COLO668 (cell line): ENCODE measurements at regions not wholly inside any gene's neighbourhood (a gene's known extent, or its start where the extent isn't known, plus 50 kb on each side); places are given as distances from the start of the nearest gene placed in this dataset.
"Not testable (repeated sequence)": the region's sequence is repeated elsewhere in the genome, so short reads cannot be mapped to it uniquely, and the experiment has no call there.

Source experiments
- DNase-seq: peaks from one replicate; lab custom pipeline; 2025; ENCODE audit not compliant: unreplicated experiment; lab: John Stamatoyannopoulos, UW

DNA sequence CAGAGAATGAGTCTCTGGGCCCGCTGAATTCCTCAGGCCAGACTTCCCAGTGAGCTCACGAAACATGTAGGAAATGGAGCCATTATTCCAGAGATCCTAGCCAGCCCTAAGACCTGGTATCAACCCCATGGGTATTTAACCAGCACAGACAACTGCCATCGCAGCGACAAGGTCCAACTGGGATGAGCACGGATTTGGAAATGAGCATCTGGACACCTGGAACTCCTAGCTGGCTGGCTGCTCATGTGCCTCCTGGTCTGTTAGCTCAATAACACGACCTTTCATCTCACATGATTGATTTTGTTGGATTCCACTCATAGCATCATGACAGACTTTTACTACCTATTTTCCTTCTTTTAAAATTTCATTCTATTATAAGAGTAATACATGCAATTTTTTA is 51.0 kb downstream of the POU3F3 start:
- DNase-seq = no peak

DNA sequence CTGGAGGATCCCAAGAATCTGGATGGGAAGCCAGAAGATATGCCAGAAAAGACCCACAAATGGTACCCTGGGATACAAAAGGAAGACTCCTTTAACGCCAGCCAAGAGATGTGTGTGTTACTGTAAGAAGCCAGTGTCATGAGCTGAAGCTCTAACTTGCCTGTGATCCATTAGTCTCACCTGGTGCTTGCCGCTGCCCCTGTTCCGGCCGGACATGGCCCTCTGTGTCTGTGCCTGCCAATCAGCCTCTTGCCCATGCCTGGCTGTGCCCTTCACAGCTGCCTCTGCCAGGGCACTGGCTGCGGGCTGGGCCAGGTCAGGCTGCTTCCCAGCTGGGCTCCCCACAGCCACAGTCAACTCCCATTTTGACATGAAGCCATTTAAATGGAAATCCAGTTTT is 55.4 kb downstream of the POU3F3 start:
- DNase-seq = no peak

DNA sequence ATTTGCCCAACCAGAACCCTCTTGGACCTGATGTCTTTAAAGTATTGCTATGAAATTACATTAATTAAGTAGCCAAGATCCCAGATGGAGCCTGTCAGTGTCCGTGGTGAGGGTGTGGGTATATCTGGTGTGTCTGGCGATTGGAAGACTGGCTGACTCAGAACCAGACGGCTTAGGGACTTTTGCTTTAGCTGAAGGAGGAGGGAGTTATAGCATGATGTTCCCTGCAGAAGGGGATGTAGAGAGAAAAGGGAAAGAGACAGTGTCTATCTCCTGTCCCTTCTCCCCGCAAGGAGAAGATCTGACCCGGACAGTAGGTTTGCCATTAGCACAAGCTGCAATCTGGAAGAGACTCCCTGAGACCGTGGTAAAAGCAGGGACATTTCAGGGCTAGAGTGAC is 60.6 kb downstream of the POU3F3 start:
- DNase-seq = no peak

DNA sequence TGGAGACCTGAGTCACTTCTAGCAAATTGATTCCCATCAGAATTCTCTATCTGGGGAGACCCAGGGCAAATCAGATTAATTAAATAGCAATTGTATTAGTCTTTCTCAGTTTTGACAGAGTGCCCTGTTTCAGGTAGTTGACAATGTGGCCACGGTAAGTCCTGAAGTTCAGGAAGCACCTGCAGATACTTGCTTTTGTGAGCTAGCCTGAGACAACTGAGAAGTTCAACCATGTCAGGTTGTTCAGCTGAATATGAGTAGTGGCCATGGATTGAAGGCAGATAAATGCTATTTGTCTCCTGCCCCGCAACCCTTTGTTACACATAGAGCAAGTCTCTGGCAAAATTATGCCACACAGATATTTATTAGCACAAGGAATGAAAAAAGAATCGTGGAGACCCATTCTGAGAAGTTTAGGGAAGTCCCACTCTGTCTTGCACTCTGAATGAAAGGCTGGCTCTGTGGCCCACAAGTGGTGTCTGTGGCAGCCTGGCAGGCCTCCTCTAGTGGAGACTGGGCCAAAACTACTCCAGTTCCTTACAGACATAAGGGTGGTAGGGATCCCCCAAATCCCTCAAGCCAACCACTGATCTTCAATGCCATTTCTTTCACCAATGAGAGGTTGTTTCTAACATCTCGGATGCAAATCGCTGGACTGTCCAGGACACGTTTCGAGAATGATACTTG is 61.3 kb downstream of the POU3F3 start:
- DNase-seq = no peak

DNA sequence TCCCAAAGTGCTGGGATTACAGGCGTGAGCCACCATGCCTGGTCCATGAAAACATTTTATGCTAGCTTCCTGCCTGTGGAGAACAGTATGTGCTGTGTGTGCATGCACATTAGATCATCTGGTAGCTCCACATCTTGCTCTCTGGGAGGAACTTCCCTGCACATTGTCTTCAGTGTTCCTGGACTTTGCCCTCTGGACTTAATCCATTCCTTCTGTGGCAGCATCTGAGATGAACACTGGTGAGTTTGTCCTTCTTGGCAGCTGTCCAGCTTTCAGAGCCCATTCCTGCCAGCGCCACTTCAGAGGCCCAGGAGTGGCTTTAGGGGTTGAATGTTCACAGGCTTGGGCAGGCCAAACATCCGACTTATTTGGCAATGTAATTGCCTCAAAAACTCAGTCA is 65.2 kb downstream of the POU3F3 start:
- DNase-seq = peak; percentile 47

DNA sequence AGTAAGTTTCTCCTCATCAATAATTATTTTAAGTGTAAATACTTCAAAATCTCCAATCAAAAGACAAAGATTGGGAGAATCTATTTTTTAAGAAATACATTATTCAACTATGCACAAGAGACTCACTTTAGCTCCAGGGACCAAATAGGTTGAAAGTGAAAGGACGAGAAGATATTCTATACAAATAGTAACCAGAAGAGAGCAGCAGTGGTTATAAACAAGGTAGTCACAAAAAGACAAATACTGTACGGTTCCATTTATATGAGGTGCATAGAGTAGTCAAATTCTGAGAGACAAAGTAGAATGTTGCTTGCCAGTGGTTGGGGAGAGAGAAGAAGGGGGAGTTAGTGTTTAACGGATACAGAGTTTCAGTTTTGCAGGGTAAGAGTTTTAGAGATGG is 69.8 kb downstream of the POU3F3 start:
- DNase-seq = no peak

DNA sequence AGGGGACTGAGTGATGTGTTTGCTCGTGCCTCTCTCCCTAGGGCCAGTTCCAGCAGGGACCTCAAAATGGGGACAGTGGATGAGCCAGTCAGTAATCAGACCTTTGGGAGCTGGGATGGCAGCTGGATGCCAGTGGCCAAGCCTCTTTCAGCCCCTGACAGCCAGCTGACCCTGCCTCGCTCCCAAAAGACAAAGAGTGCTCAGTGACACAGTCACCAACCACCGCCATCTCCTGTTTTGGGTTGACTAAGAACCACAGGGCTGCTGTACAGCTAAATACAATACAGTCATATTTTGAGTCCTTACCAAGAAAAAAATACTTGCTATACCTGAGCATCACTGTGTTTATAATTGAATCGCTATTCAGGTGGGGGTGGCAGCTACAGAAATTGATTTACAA is 75.7 kb downstream of the POU3F3 start:
- DNase-seq = no peak

DNA sequence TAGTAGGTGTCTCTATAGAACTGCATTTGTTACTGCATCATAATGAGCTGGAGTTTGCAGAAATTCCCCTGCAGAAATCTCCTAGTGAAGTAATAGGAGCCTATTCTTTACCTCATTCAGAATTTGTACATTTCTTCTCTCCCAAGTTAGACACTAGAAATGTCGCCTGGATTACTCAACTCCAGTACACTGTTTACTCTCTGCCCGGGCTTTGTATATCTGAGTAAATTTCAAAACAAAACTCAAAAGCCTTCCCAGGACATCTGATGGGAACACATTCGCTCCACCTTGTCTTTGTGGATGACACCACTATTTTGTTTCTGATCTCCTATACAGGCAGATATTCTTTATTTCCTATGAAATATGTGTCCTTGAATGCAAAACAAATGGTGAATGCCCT is 76.8 kb downstream of the POU3F3 start:
- no peak for DNase-seq

DNA sequence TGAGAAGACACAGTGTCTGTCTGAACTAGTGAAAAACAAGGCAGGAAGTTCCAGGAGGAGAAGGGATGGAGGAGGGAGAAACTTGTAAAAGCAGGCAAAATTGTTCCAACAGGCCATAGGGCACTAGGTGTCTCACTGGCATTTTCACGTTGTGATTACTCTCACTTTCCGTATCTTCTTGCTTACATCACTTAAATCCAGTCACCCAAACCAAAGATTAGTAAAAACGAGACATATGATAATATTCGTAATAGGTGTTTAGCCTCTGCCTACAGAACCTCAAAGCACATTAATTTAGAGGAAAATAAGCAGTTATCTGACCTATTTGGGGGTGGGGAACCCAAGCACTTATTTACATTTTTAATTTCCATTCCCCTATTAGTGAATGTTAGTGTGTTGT is 78.3 kb downstream of the POU3F3 start:
- no peak for DNase-seq

DNA sequence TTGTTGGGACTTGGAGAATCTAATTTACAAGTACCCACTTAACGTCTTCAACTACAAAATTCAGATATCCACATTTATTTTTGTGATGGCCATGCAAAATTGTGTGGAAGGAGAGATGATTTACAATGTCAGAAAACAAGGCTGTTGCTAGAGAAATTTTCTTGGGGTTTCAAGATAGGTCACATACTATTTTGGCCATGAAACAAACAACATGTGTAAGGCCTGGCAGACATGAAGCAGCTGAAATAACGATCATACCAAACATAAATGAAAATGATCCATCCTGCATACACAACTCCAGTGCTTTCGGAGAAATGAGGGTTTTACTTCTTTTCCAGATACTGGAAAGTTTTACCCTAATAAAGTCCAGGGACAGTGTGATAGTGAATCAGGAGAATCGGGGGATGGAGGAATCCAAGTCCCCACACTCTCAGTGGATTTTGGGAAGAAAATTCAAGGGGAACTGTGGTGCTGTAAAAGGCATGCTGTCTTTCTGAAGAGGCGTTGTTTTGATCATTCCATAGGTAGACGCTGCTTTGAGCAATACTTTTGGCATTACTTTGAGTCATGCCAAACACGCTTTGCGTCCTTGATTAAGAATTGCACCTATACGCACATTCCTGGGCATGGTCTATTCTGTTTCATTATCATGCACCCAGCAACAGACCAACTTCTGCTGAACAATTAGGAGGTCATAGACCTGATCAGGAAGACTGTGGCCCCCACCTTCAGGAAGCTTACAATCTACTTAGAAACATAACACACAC is 79.4 kb downstream of the POU3F3 start:
- no peak for DNase-seq

DNA sequence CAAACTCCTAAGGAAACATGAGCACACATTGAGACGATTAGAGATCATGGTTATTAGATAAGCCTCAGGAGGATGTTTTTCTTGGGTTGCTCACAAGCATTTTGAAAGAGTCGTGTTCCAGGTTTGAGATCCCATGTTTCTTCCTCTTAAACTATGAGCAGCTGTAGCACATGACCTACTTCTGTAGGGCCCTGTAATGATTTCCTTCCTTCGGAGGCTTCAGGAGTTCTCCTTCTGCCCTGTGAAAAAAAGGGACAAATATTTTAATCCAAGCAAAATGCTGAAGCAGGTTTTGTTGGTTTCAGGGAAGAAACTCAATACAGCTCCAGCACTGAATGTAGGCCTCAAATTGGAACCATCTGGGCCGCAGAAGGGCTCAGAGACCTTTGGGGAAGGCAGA is 82.6 kb downstream of the POU3F3 start:
- DNase-seq = no peak

DNA sequence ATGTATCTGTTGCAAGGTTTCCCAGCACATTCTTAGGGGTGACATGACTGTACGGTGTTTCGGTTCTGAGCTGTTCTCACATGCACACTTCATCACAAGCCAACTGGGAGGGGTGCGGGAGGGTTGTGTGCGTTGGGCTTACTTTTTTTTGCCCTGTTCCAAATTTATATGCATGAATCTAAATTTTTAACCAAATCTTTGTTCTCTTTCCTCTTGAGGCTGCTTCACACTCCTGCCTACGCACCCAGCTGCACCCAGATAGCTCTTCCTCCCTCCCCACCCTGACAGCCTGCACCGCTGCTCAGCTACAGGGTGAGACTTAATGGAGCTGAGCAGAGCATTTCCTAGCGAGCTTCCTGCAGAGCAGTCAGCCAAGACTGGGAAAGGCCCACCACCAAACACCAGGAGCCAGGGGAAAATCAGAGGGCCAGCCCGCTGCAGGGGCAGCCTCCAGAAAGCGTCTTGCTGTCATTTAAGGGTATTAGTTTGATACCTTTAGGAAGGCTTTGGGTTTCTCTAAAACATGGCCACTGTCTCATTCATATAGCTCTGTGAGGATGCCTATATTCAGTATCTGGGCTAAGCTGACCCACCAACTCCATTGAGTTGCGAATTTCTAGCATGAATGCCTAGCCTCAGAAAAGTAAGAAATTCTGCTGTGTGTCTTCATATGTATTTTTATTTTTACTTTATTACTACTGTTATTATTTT is 84.5 kb downstream of the POU3F3 start:
- no peak for DNase-seq

DNA sequence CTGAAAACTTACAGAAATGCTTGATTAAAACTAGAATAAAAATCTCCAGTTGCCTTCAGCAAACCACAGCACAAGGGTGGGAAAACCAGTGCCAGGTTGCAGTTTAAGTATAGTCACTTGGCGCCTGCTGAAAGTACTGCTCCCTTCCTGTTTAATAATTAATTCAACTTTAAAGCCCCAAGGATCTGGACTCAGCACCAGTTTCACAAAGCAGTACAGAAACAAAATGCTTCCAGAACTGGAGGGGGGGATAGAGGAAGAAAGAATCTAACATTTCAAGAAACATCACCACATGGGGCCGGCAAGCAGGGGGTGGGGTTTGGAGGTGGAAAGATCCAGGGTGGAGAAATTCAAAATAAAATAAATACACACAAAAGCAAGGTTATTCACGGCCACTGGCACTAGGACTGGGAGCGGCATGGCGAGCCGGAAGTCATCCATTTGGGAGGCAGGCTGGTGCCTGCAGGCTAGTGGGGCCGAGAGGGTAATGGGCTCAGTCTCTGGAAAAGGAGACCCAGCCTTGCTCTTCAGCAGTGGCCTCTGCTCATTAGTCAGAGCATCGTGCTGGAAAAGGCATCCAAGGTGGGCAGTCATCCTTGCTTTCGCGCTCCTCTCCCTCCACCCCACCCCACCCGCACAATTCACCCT is 85.8 kb downstream of the POU3F3 start:
- DNase-seq = no peak

DNA sequence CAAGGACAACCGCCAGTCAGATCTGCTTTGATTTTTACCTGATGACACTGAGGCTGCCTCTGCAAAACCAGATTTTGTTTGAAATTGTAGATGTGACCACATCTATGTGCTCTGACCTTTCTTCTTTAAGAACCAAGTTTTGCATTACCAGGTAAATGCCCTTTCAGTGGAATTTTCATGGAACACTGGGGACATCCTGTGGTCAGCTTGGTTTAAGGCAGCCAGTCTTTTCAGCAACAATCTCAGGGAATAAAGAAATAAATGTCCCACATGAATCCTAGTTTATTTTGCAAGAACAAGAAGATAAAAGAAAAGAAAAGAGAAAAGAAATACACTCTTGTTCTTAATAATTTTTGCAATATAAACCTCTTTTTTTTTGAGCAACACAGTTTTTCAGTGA is 90.6 kb downstream of the POU3F3 start:
- DNase-seq = peak; percentile 8

DNA sequence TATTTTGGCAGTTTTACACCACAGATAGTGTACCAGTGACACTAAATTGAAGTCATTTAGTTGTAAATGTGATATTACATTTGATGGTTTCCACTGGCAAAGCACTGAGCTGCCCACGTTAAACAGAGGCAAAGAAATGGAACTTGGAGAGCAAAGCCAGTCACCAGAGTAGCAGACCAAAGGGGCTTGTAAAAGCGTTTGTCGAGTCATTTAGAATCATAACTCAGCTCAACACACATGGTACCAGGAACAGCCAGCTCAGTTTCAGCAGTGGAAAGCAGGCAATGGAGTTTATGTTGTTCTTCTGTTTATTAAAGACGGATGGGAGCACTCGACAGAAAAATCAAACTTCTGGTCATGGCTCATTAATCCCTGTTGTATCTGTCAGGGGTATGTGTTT is 91.2 kb downstream of the POU3F3 start:
- no peak for DNase-seq

DNA sequence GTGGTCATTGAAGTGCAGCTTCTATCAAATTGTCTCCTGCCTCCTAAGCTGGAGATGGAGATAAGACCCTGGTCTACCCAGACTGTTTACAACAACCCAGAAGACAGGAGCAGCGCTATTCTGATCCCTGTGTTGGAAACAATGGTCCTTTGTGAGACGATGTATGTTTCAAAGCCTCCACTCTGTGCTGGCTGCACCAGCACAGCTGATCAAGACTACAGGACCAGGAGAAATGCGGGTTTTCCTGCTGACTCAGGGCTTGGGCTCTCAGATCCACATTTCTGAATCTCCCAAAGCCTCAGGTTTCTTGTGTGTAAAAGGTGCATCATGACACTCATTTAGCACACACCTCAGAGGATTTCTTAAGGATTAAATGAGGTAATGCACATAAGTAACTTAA is 92.0 kb downstream of the POU3F3 start:
- DNase-seq = no peak

DNA sequence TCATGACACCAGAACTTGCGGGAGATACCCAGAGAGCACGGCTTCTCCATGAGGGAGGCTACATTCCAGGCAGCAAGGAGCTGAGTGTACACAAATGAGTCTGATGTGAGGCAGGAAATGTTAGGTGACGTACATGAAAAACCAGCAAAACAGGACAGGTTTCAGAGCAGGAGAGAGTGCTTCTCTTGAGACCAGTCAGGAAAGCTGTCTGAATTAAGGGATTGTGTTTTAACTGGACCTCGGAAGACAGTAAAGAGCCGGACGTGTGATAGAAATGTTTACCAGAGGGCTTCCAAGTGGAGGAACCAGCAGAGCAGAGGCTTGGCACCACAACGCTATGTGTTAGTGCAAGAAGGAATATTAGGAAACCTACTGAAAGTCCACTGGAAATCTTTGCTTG is 90.4 kb upstream of the MRPS9 start:
- DNase-seq = not testable (repeated sequence)

DNA sequence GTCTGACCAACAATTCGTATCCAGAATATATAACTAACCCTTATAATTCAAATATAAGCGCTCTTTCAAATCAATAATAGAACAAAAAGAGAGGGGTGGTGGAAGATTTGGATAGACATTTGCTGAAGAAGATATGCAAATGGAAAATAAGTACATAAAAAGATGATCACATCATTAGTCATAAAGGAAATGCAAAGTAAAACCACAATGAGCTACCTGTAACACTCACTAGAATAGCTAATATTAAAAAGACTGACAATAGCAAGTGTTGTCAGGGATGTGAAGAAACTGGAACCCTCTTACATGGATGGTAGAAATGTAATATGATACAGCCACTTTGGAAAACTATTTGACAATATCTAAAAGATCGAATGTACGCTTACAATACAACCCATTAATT is 84.9 kb upstream of the MRPS9 start:
- DNase-seq = no peak

DNA sequence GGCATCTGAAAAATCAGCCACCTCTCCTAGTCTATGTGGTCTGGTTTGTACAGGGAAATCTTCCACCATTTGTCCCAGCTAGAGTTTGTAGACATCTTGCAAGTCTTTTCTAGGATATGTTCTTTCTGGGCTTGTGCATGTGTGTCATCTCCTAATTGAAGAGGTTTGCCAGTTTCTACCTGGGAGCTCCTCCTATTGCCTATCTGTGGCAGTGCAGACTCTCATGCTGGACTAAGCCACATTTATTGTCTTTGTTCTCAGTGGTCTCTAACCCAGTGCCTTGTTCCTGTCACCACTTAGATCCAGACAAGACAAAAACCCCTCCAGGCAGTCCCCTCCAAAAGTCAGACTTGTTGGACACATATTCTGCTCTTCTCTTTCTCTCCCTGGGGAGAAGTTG is 72.0 kb upstream of the MRPS9 start:
- no peak for DNase-seq

DNA sequence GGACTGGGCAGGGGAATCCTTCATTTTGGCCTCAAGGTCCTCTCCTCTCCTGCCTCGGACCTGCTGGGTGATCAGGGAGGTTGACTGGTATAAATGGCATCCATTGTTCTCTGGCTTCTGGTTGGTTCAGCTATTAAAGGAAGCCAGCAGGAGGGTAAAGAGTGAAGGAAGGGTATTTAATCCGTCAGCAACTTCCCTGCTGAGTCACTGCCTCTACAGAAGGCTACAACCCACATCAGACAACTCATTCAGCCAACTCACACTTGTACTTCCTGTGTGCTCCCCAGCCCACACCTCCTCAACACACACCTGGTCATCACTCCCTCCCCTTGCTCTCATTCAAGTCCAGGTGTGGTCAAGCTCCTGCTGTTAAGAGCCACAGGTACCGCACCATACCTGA is 68.3 kb upstream of the MRPS9 start:
- DNase-seq = no peak

DNA sequence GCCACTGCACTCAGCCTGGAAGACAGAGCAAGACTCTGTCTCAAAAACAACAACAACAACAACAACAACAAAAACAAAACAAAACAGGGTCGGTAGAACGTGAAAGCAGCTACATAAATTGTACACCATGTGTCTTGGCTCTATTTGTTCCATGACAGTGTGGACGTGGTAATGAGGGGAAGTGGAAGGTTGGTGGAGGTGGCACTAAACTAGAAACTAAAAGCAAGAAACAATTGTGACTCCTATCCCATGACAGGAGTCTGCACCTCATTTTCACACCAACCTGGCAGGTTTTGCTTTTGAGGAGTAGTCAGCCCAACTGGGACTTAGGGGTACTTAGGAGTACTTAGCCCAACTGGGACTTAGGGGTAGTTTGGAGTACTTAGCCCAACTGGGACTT is 62.5 kb upstream of the MRPS9 start:
- no peak for DNase-seq

DNA sequence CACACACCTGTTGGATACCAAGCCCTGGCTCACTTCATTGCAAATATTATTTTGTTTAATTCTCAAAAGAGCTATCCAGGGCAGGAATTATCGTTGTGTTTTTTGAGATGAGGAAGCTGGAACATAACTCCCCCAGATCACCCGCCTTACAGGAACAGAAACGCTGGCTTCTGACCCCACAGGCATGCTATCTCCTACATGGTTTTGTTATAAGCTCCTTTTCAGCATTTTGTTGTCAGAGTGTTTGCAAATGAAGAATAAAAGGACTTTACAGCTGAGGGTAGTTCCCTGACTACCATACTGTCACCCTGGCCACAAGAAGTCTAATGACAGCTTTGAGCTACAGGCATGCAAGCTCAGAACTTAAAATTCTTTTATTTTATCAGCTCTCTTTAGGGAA is 62.0 kb upstream of the MRPS9 start:
- no peak for DNase-seq
